NCI-H2107 treated with DMSO at 0.1 percent for 48 hours (cell line): ENCODE measurements at regions not wholly inside any gene's neighbourhood (a gene's known extent, or its start where the extent isn't known, plus 50 kb on each side); places are given as distances from the start of the nearest gene placed in this dataset.

Experiments used
- DNase-seq: peaks from one replicate; lab custom pipeline; 2025; ENCODE audit not compliant: unreplicated experiment; lab: John Stamatoyannopoulos, UW

DNA sequence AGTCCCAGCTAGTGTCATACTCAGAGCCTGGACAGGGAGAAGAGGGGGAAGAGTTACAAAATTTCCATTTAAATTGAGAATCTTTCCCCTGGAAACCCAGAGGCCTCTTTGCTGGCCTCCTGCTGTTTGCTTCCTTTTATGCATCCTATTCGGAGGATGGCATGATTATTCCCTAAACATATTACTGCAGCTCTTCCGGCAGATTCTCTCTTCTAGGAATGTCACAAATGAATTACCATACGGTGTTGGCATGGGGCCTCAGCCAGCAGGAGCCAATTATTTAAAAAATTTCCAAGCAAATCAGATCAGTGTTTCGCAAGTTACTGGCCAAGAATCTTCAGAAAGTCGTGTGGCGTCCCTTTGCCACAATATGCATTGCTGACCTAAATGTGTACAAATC lies 326.7 kb upstream of the NCAM1 start:
- DNase-seq: no peak

DNA sequence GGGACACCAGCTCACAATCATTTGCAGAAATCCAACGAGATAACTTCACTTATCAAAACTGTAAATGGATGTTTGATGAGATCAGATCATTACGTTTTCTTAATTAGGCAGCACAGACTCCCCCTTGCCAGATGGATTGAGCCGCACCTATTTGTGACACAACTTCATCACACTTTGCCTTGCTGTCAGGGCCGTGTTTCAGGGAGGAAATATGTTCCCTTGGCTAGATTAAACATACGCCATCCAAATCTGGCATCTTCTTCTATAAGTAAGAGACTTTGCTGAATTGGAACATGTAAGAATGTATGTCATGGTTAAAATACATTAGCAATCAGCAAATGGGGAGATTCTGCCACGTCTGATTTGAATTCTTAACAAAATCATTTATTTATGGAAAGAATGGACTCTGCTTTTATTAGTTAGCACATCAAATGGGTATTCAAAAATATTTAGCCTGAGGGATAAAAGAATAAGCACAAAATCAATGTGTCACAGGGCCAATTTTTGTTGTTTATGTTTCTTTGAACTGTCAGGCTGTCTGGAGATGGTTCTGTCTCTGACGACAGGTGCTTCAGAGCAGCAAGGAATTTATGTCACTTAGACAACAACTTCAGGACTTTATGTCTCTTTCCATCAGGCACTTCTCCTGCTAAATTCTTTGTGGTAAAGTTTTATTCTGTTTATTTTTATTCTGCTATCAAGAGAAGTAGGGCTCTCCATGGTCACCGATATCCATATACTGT lies 326.1 kb upstream of the NCAM1 start:
- DNase-seq: no peak

DNA sequence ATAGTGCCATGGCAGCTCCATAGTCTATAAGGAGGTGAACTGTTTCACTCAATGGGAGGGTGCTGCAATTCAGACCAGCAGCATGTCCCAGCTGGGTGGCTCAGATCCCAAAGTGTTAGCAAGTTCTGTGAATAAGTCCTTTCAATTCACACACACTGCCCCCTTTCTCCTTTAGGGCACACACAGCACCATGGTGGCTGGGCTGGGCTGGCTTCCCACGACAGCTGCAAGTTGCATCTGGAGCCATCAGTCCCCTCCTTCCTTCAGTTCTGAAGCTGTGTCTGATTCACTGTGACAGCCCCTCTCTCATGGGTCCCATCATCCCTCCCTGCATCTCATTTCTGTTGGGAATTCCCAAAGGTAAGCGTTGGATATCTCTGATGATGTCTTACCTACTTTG lies 324.1 kb upstream of the NCAM1 start:
- no peak for DNase-seq

DNA sequence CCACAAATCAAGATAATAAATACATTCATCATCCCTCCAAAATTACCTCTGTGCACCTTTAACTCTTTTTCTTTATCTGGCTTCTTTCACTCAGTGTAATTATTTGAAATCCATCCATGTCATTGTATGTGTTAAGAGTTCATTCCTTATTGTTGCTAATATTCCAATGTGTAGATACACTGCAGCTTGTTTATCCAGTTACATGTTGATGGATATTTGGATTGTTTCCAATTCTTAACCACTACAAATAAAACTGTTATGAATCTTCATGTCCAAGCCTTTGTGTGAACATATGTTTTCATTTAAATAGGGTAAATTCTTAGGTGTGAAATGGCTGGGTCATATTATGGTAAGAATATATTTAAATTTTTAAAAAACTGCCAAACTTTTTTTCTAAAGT lies 323.3 kb upstream of the NCAM1 start:
- no peak for DNase-seq

DNA sequence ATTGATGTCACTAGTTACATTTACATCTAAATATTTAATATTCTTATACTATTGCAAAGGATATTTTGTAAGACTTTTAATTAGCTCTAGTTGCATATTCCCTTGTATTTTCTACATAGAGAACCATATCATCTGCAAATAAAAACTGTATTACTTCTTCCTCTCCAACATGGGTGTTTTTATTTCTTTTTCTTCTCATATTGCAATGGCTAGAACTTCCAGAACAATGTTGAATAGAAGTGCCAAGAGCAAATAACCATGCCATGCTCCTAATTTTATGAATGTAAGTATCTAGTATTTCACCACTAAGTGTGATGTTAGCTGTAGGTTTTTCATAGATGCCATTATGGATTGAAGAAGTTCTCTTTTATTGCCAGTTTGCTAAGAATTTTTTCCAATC lies 321.8 kb upstream of the NCAM1 start:
- DNase-seq: no peak

DNA sequence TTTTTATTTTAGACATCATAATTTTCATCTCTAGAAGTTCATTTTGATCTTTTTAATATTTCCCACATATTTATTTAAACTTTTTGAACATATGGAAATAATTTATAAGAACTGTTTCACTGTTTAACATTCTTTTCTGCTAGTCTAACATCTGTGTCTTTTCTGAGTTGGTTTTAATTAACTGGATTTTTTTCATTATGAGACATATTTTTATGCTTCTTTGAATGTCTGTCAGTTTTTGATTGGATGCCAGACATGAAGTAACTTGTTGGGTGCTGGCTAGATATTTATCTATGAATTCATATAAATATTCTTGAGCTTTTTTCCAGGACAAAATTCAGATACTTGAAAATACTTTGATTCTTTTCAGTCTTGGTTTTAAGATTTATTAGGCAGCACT lies 317.8 kb upstream of the NCAM1 start:
- no peak for DNase-seq

DNA sequence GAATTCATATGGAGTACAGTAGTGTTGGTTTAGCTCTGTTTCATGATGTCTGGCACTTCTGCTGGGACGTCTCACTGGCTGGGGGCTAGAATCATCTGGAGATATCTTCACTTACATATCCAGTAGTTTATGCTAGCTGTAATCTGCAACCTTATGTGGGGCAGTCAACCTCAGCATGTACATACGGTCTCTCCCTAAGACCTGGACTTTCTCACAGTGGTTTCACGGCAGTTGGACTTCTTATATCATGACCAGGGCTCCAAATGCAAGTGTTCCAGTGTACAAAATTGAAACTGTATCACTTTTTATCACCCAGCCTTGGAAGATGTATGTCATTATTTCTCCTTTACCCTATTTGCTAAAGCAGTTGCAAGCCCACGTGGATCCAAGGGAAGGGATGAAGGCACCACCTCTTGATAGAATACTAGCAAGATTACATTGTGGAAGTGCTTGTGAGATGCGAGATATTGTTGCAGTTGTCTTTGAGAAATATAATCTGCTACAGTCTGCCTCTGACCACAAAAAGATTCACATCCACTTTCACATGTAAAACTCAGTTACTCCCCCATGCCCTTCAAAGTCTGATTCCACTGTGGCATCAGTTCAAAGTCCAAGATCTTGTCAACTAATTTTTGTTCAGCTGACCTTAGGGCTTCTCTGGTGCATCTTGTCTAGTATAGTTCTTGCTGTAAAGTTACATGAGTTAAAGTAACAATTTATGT lies 316.6 kb upstream of the NCAM1 start:
- DNase-seq: no peak

DNA sequence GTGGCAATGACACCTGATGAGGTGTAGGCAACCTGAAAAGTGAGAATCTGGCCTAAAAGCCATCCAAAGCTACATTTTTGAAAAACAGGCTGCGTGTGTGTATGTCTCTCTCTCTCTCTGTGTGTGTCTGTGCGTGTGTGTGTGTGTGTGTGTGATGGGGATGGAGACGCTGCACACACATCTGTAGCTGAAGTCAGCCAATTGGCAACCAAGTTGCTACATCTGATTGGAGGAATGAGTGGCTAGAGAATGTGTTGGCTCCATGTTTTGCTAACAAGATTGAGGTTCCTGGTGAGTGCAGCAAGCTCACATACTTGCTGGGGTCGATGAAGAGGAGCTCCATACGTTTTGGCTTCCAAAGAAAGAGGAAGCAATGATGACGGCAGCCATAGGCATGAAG lies 311.4 kb upstream of the NCAM1 start:
- DNase-seq: no peak

DNA sequence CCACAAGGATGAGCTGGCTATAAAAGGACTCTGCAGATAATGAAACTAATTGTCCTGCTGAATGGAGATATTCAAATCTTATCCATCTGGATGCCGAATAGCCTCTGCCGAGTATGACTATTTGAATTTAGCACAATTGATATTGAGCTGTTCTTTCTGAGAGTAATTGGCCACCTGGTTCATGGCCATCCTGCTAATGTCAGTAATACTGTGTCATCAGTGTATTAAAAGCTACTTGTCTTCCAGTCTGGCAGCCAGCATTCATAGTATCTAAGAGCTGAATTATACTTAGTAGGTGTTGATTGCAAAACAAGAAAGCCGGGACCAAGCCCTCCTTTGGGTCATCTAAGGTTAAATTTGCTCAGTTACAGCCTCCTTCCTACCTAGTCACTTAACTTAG lies 310.7 kb upstream of the NCAM1 start:
- DNase-seq: no peak

DNA sequence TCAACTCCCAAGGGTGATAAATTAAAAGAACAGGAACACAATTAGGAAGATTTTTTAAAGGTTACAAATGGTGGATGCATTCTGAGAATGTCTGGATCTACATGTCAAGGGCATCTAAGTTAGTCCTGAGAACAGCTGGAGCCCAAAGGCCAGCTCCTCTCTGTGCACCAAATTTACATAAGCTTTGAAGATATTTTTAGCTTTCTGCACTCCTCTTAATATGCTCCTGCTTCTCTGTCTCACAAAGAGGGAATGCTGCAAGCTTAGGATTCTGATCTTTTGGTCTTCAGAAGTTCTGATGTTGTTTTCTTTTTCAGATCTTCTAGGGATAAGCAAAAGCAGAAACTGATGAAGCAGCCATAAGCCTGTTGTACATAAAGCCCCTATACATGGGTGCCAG lies 309.8 kb upstream of the NCAM1 start:
- no peak for DNase-seq

DNA sequence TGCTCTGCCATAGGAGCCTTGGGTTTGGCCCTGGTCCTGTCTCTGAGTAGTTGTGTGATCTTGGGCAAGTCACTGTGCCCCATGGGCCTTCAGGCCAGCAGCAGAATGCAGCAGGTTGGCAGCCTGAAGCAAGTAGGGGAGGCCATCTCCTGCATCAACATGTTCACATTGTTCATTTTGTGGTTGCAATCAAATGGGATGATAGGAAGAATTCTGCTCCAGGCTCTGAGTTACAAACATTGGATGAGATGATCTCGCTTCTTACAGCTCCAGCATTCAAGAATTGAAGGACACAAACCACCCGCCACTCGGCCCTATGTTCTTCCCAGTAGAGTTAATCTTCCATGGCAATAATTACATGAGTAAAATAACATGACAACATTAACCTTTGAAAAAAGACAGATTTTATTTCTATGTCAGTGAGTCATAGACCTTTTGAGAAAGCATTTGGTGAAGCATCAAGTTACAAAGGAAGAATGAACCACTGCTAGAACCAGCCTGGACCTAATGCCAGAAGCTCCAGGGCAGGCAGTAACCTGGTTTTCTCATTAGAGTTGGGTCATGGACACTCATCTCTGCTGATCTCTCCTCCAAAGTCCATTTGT lies 308.3 kb upstream of the NCAM1 start:
- peak; percentile 53 for DNase-seq

DNA sequence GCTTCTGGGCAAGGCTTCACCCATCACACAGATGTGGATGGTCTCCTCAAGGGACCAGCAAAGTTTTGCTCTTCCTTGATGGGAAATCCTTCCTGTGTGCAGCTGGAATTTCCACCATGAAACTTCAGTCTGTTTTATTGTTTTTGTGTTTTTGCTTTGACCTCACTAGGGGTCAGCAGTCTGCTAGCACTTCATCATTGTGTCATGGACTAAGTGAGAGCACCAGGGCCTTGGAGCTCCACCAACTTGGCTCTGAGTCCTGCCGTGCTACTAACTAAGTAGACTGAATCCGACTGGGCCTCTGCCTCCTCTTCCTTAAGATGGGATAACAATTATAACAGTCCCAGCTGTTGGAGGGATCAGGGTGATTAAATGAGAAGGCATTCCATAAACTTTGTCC lies 305.8 kb upstream of the NCAM1 start:
- no peak for DNase-seq

DNA sequence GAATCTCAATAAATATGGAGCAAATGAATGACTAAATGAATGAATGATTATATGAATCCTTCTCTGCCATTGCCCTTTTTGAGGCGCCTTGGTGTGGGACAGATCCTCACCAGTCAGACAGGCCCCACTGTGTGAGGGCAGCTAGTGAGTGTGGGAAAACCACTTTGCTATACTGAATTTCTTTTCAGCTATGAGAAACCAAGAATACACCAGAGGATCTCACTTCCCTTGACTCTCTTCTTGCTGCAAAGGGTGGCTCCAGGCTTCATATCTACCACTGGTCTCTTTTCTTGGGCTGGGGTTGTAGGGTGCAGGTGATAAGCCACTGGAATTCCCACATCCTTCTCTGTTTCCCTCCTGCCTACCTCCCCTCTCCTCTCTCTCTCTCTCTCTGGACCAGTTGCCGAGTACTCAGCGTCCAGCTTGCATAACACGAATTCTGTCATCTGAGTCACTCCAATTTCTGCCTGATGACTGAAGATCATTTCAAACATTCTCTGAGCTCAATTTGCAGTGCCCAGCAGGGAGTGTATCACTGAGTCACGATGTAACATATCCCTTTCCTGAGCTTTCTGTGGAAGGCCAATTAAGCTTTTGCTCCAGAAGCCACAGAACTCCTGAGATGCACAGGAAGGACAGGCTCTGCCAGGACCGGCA lies 304.3 kb upstream of the NCAM1 start:
- DNase-seq: peak; percentile 22

DNA sequence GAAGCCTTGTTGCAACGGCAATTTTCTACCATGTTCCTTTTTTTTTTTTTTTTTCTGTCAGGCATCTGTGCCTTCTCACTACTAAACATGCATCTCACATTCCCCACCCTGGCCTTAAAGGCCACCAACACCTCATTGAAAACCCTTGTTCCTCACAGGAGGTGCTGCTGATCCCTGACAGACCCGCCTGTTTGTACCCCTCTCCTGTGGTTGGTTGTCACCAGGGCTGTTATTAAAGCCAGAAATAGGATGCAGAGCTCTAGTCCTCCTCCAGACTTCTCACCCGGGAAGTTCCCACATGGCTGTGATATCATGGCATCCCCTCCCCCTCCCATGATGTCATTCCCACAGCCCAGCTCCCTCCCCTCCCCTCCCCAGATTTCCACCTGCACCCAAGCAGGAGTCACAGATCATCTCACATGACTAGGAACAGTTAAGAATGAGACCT lies 302.8 kb upstream of the NCAM1 start:
- DNase-seq: no peak

DNA sequence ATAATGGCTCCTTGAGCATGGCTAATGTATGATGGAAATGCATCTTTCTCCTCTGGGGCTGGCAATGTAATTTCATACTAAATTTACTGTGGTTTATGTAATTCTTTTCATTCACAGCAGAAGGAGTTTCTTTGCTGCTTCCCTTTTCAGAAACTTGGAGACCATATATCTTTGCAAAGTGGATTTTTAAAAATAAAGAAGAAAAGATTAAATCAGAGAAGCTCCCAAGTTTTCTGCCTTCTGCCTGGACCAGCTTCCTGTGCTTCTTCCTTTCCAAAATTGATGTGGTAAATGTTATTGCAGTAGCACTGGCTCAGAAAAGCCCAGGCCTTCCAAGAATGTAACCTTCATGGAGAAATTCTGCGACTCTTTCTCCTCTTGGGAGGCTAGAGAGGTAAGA lies 300.1 kb upstream of the NCAM1 start:
- no peak for DNase-seq

DNA sequence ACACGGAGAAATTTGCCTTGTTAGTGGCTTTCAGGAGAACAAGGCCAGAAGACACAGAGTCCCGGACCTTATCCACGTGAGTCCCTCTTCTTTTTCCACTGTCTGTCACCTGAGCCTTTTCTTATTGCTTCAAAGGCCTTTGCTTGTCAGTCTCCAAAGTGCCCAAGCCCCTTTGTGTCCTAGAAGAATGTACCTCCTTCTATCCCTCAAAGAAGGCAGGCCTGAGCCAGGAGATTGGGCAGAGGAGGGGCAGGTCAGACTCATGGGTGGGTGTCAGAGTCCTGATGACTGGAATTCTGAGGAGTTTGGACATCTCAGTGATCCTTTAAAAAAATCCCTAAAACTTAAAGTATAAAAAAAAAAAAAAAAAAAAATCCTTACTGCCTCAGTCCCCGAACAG lies 299.6 kb upstream of the NCAM1 start:
- no peak for DNase-seq

DNA sequence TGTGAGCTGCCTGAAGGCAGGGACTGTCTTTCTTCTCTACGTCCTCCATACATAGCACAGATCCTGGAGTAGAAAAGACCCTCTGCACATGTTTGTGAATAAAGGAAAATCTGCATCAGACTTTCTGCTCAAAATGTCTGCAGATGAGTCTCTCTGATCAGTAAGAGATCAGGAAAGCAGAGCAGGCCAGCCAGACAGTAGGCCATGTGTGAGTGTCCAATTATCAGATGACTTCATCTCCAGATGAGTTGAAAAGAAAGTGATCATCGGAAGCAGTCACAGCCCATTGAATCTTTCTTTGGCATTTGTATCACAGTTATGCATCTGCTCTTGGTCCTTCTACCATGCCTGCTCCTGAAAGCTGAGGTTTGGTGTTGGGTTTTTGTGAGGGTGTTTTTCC lies 298.7 kb upstream of the NCAM1 start:
- DNase-seq: no peak

DNA sequence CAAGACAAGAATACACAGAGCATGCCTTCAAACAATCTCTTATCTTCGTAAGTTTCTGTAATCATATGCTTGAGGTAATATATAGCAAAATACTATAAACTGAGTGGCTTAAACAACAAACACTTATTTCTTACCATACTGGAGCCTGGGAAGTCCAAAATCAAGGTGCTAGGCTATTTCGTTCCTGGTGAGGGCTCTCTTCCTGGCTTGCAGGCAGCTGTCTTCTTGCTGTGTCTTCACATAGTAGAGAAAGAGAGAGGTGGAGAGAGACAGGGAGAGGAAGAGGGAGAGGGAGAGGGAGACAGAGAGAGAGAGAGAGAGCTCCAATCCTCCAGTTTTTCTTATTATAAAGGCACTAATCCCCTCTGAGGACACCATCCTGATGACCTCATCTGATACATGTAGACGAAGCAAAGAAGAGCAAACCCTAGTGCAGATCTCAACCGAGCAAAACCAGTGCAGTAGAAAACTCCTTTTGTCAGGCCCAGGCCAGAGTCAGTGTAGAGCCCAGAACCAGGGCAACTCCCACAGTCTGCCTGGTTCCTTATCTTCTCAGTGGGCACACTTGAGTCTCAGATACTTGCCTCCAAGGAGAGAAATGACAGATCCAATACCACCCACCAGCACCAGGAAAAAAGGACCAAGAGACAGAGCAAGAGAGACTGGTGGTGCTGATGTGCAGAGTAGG lies 297.1 kb upstream of the NCAM1 start:
- DNase-seq: no peak

DNA sequence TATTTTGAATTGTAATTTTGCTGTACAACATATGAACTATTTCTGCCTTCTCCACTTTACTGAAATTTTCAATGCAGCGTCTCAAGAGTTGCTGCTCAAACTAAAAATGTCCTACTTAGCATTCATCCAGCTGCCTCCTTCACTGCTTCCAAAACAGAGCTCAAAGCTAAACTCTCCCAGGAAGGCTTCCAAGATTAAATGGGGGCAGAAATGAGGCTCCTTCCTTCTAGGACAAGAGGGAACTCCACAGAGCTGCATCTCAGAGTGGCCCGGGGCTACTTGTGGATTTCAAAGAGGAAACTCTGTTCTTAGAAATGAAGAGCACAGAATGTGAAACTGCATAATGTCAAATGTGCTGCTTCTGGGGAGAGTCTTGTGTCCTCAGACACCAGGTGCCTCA lies 295.9 kb upstream of the NCAM1 start:
- no peak for DNase-seq

DNA sequence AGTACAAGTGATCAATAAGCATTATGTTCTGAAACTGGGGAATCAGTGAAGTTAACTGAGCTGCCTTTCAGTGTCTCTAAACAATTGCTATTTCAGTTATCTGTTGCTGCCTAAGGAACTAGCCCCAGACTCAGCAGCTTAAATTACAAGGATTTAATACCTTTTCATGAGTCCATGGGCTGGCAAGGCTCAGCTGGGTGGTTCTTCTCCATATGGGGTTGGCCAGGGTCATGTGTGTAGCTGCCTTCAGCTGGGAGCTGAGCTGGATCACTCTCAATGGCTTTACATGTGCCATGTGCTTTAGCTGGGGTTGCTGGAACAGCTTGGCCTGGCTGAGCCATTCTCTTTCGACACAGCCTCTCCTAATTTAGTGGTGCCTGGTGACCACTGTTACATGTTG lies 295.0 kb upstream of the NCAM1 start:
- no peak for DNase-seq

DNA sequence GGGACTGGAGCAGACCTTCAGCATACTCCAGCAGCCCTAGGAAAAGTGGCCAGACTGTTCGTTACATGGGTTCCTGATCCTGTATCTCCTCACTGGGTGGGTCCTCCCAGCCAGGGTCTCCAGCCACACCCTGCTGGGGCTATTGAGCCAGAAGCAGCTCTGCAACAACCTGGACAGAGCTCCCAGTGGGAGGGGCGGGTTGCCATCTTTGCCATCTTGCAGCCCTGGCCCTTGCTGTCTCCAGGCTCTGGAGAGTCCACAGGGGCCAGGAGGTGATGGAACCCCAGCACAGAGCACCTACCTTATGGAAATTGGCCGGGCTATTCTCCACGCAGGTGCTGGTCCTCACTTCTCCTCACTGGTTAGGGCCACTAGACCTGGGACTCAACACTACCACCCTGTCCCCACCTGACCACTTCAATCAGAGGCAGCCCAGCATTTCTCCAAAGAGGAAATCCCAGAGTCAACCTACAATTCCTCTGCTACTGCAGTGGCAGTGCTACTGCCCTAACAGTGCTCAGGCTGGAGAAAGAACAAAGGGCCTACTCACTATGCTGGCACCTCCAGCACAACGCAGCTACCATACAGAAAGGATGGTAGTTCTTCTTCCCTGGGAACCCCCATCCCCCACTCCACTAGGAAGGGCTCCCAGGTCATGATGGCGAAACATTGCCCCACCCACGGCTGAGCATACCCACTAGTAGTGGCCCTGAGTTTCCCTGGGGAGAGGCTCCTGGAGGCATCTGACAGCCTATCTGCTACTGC lies 290.2 kb upstream of the NCAM1 start:
- DNase-seq: no peak
